HUES48 (cell line): ENCODE measurements at regions not wholly inside any gene's neighbourhood (a gene's known extent, or its start where the extent isn't known, plus 50 kb on each side); places are given as distances from the start of the nearest gene placed in this dataset.

Experiments used
- H3K27ac ChIP-seq: one replicate; pipeline ENCODE4 v1.7.0; 2013; ENCODE audit warnings: low read depth, low read length, inconsistent platforms
- H3K27me3 ChIP-seq: 2 replicates; pipeline ENCODE4 v1.6.1; 2013; ENCODE audit warnings: mild to moderate bottlenecking, low read length; ENCODE audit not compliant: control insufficient read depth, insufficient read depth
- H3K36me3 ChIP-seq: 2 replicates; pipeline ENCODE4 v1.6.1; 2013; ENCODE audit warnings: low read length; ENCODE audit not compliant: control insufficient read depth, insufficient read depth
- H3K4me1 ChIP-seq: 2 replicates; pipeline ENCODE4 v1.6.1; 2013; ENCODE audit warnings: mild to moderate bottlenecking, low read length; ENCODE audit not compliant: control insufficient read depth, insufficient read depth
- H3K4me3 ChIP-seq: 2 replicates; pipeline ENCODE4 v1.5.1; 2013; ENCODE audit warnings: mild to moderate bottlenecking, low read depth, low read length
- H3K9ac ChIP-seq: 2 replicates; pipeline ENCODE4 v1.6.1; 2013; ENCODE audit warnings: mild to moderate bottlenecking, low read depth, low read length, moderate library complexity
- H3K9me3 ChIP-seq: 2 replicates; pipeline ENCODE4 v1.6.1; 2013; ENCODE audit warnings: low read length; ENCODE audit not compliant: control insufficient read depth, insufficient read depth

- peaks cover 10% of the 10 kb centered on the region; the same call in 1 of the 2 replicates for H3K4me1 ChIP-seq
- H3K9ac ChIP-seq = no peak overlapping the region
Observed at GRCh38 chr1:17919525-17920439, 164.6 kb downstream of the ACTL8 start.

GRCh38 chr1:17920881-17921640, 165.9 kb downstream of the ACTL8 start:
- Histone ChIP-seq H3K9ac (no peak overlapping the region), H3K27ac (no peak overlapping the region), H3K9me3 (no peaks in the 10 kb centered on the region)

More at GRCh38 chr1:17919525-17920439, 164.6 kb downstream of the ACTL8 start:
- Histone ChIP-seq H3K9me3 (no peaks in the 10 kb centered on the region), H3K27me3 (no peaks in the 10 kb centered on the region), H3K4me3 (no peak overlapping the region), H3K36me3 (no peaks in the 10 kb centered on the region), H3K27ac (no peak overlapping the region)

DNA sequence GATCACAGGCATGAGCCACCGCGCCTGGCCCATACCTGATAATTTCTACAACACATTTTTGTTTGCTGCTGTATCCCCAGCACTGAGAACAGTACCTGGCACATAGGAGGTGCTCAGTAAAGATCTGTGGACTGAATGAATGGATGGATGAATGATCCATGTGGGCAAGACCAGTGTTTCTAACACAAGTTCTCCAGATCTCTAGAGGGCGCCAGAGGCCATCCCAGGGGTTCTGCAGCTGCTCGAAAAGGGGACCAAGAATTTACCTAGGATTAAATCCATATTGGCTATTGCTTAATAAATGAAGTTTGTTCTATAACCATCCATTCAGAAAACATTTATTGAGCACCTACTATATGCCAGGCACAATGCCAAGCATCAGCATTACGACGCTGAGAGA, 167.7 kb downstream of the ACTL8 start:
- H3K9ac ChIP-seq = no peak overlapping the region
- H3K4me1 ChIP-seq = no peaks in the 10 kb centered on the region
- no peaks in the 10 kb centered on the region for H3K36me3 ChIP-seq
- H3K9me3 ChIP-seq = no peaks in the 10 kb centered on the region
- no peaks in the 10 kb centered on the region for H3K27me3 ChIP-seq
- H3K27ac ChIP-seq = no peak overlapping the region
- no peak overlapping the region for H3K4me3 ChIP-seq

More at GRCh38 chr1:17920881-17921640, 165.9 kb downstream of the ACTL8 start:
- no peak overlapping the region for H3K4me3 ChIP-seq
- H3K4me1 ChIP-seq = 0 out of 2 replicates have a peak, but pooled peaks cover 3% of the 10 kb centered on the region
- no peaks in the 10 kb centered on the region for H3K27me3 ChIP-seq
- no peaks in the 10 kb centered on the region for H3K36me3 ChIP-seq

DNA sequence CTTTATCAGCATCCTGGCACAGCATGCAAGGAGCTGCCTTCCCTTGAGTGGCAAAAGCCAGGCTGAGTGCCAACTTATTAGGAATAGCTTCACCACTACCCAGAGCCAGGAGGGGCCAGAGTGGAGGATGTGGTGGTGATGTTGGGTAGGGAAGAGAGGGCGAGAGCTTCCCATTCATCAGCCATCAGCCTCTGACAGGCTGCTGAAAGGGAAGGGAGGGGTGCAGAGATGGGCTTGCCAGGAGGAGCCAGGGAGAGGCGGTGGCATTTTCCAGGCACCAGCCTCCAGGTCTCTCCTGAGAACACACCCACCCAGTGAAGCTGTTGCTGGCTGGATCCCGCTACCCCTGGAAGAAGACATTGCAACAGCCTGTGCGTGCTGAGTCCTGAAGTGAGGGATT, 168.5 kb downstream of the ACTL8 start:
- Histone ChIP-seq H3K27ac (no peak overlapping the region), H3K9ac (no peak overlapping the region), H3K4me3 (no peak overlapping the region), H3K9me3 (no peaks in the 10 kb centered on the region), H3K4me1 (no peaks in the 10 kb centered on the region), H3K36me3 (no peaks in the 10 kb centered on the region), H3K27me3 (no peaks in the 10 kb centered on the region)

DNA sequence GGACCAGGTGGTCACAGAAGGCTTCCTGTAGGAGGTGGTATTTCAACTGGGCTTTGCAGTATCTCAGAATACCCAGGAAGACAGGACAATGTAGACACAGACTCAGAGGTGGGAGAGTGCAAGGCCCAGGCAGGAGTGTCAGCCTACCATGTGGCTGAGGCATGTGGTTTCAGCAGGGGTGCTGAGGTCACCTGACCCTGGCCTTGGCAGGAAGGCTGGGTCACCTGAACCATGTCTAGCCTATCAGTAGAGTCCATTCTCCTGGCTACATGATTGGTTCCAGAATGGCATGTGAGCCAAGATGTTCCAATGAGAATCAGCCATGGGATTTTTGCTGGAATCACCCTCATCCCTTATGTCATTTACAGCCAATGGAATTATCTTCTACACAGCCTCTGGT, 169.4 kb downstream of the ACTL8 start:
- H3K4me1 ChIP-seq = no peaks in the 10 kb centered on the region
- no peaks in the 10 kb centered on the region for H3K36me3 ChIP-seq
- no peaks in the 10 kb centered on the region for H3K9me3 ChIP-seq
- no peak overlapping the region for H3K4me3 ChIP-seq
- no peaks in the 10 kb centered on the region for H3K27me3 ChIP-seq
- no peak overlapping the region for H3K9ac ChIP-seq
- no peak overlapping the region for H3K27ac ChIP-seq

- no peaks in the 10 kb centered on the region for H3K36me3 ChIP-seq
- no peaks in the 10 kb centered on the region for H3K9me3 ChIP-seq
- no peak overlapping the region for H3K4me3 ChIP-seq
- H3K9ac ChIP-seq = no peak overlapping the region
- no peaks in the 10 kb centered on the region for H3K27me3 ChIP-seq
- H3K4me1 ChIP-seq = no peaks in the 10 kb centered on the region
- H3K27ac ChIP-seq = no peak overlapping the region
Observed at GRCh38 chr1:17925290-17926237, 170.4 kb downstream of the ACTL8 start.

GRCh38 chr1:17926906-17927305, 171.8 kb downstream of the ACTL8 start:
- H3K9me3 ChIP-seq = no peaks in the 10 kb centered on the region
- H3K27me3 ChIP-seq = no peaks in the 10 kb centered on the region

GRCh38 chr1:17927952-17928351, 172.8 kb downstream of the ACTL8 start:
- no peaks in the 10 kb centered on the region for H3K27me3 ChIP-seq
- no peak overlapping the region for H3K27ac ChIP-seq
- no peak overlapping the region for H3K4me3 ChIP-seq

More at GRCh38 chr1:17926906-17927305, 171.8 kb downstream of the ACTL8 start:
- Histone ChIP-seq H3K4me3 (no peak overlapping the region), H3K4me1 (no peaks in the 10 kb centered on the region), H3K27ac (no peak overlapping the region), H3K9ac (no peak overlapping the region), H3K36me3 (no peaks in the 10 kb centered on the region)

GRCh38 chr1:17929224-17929623, 174.1 kb downstream of the ACTL8 start:
- H3K27ac ChIP-seq = no peak overlapping the region
- no peaks in the 10 kb centered on the region for H3K9me3 ChIP-seq
- H3K27me3 ChIP-seq = no peaks in the 10 kb centered on the region
- H3K36me3 ChIP-seq = no peaks in the 10 kb centered on the region
- H3K4me1 ChIP-seq = no peaks in the 10 kb centered on the region
- no peak overlapping the region for H3K9ac ChIP-seq
- no peak overlapping the region for H3K4me3 ChIP-seq

More at GRCh38 chr1:17927952-17928351, 172.8 kb downstream of the ACTL8 start:
- H3K4me1 ChIP-seq = no peaks in the 10 kb centered on the region
- H3K36me3 ChIP-seq = no peaks in the 10 kb centered on the region
- H3K9ac ChIP-seq = no peak overlapping the region
- no peaks in the 10 kb centered on the region for H3K9me3 ChIP-seq

DNA sequence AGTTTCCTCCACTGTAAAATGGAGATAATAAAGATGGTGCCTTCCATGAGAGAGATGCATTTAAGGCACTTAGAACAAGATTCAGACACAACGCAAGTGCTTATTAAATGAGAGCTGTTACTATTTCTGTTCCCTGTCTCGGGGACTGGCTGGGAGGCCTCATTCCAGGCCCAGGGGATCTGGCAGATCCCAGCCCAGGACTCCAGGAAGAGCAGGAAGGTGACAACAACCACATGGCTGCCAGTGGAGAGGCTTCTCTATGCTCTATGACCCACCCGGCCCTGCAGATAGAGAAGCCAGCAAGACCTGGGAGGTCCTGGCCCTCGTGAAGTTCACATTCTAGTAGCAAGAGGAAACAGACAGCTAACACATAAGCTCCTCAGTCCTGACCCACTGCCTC, 175.5 kb downstream of the ACTL8 start:
- no peak overlapping the region for H3K4me3 ChIP-seq
- H3K9me3 ChIP-seq = no peaks in the 10 kb centered on the region
- no peaks in the 10 kb centered on the region for H3K4me1 ChIP-seq
- H3K27me3 ChIP-seq = no peaks in the 10 kb centered on the region
- H3K9ac ChIP-seq = no peak overlapping the region
- no peak overlapping the region for H3K27ac ChIP-seq
- no peaks in the 10 kb centered on the region for H3K36me3 ChIP-seq
